DND-41 (cell line): ENCODE measurements at regions not wholly inside any gene's neighbourhood (a gene's known extent, or its start where the extent isn't known, plus 50 kb on each side); places are given as distances from the start of the nearest gene placed in this dataset.

Source experiments
- CTCF ChIP-seq: IDR thresholded peaks from 2 replicates; pipeline ENCODE4 v1.5.1; 2012; ENCODE audit warnings: borderline replicate concordance, low read length, moderate library complexity, mild to moderate bottlenecking; ENCODE audit not compliant: poor library complexity, severe bottlenecking; ENCODE audit errors: extremely low read depth
- EZH2 ChIP-seq: IDR thresholded peaks from 3 replicates; pipeline ENCODE4 v1.6.1; 2012; ENCODE audit warnings: borderline replicate concordance, low read depth, mild to moderate bottlenecking, moderate library complexity, low read length, inconsistent platforms; ENCODE audit not compliant: severe bottlenecking

DNA sequence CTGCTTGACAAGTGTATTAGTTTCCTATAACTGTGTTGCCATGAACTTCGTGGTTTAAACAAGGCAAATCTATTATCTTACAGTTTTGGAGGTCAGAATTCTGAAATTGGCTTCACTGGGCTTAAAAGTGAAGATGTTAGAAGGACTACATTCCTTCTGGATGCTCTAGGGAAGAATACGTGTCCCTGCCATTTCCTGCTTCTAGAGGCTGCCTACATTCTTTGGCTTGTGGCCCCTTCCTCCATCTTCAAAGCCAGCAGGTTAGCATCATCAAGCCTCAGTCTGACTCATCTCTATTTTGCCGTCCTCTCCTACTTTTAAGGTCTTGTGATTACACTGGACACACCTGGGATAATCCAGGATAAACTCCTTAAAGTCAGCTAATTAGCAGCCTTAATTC lies 327.7 kb downstream of the SATB1 start:
- TF ChIP-seq CTCF (no peak), EZH2 (no peak)
